Nephron progenitor cell (in vitro differentiated cells): ENCODE measurements at regions not wholly inside any gene's neighbourhood (a gene's known extent, or its start where the extent isn't known, plus 50 kb on each side); places are given as distances from the start of the nearest gene placed in this dataset.
"Not testable (repeated sequence)": the region's sequence is repeated elsewhere in the genome, so short reads cannot be mapped to it uniquely, and the experiment has no call there.

Experiments used
- DNase-seq: peaks from one replicate; pipeline ENCODE4 v3.0.0; 2021
- H3K27ac Mint-ChIP-seq: 2 replicates; pipeline ENCODE4 v1.8.0; 2021; ENCODE audit warnings: mild to moderate bottlenecking, moderate library complexity, mixed read lengths
- H3K27me3 Mint-ChIP-seq: 2 replicates; pipeline ENCODE4 v1.8.0; 2021; ENCODE audit warnings: mild to moderate bottlenecking, low read depth, mixed read lengths; ENCODE audit not compliant: poor library complexity
- H3K36me3 Mint-ChIP-seq: 2 replicates; pipeline ENCODE4 v1.8.0; 2021; ENCODE audit warnings: low read depth, mixed read lengths
- H3K4me1 Mint-ChIP-seq: 2 replicates; pipeline ENCODE4 v1.8.0; 2021; ENCODE audit warnings: mixed read lengths
- H3K4me3 Mint-ChIP-seq: 2 replicates; pipeline ENCODE4 v1.8.0; 2021; ENCODE audit warnings: mild to moderate bottlenecking, moderate library complexity, mixed read lengths
- H3K9me3 Mint-ChIP-seq: 2 replicates; pipeline ENCODE4 v1.8.0; 2021; ENCODE audit warnings: mild to moderate bottlenecking, moderate library complexity, mixed read lengths
- TF ChIP-seq, protein P1 (sequence below): fragments of 200-600 bp; sonication (generic); IDR thresholded peaks from 2 replicates; pipeline ENCODE4 v1.5.0; 2021; ENCODE audit warnings: antibody characterized with exemption

DNA sequence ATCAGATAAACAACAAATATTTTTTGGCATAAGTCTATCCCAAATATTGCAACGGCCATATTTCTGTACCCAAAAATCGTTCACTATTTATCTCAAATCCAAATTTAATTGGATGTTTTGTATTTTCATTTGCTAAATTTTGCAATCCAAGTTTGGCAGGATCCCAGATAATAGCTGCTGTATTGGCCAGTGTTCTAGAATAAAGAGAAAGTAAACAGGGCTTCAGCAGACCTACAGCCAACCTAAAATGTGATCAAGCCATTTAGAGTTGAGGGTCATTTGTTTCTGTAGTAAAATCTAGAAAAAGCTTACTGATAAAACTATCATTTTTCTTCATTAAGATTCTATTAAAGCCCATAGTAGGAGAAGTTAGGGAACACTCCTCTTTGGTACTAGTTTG lies 506.6 kb upstream of the PTBP2 start:
- peaks cover 10% of the 10 kb centered on the region for H3K9me3 Mint-ChIP-seq
- no peaks in the 10 kb centered on the region for H3K36me3 Mint-ChIP-seq
- H3K4me3 Mint-ChIP-seq: no peak overlapping the region
- H3K4me1 Mint-ChIP-seq: peaks cover 30% of the 10 kb centered on the region
- no peak for DNase-seq
- H3K27me3 Mint-ChIP-seq: no peaks in the 10 kb centered on the region
- no peak overlapping the region for H3K27ac Mint-ChIP-seq
- TF ChIP-seq, protein P1, sequence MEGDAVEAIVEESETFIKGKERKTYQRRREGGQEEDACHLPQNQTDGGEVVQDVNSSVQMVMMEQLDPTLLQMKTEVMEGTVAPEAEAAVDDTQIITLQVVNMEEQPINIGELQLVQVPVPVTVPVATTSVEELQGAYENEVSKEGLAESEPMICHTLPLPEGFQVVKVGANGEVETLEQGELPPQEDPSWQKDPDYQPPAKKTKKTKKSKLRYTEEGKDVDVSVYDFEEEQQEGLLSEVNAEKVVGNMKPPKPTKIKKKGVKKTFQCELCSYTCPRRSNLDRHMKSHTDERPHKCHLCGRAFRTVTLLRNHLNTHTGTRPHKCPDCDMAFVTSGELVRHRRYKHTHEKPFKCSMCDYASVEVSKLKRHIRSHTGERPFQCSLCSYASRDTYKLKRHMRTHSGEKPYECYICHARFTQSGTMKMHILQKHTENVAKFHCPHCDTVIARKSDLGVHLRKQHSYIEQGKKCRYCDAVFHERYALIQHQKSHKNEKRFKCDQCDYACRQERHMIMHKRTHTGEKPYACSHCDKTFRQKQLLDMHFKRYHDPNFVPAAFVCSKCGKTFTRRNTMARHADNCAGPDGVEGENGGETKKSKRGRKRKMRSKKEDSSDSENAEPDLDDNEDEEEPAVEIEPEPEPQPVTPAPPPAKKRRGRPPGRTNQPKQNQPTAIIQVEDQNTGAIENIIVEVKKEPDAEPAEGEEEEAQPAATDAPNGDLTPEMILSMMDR: no peak

DNA sequence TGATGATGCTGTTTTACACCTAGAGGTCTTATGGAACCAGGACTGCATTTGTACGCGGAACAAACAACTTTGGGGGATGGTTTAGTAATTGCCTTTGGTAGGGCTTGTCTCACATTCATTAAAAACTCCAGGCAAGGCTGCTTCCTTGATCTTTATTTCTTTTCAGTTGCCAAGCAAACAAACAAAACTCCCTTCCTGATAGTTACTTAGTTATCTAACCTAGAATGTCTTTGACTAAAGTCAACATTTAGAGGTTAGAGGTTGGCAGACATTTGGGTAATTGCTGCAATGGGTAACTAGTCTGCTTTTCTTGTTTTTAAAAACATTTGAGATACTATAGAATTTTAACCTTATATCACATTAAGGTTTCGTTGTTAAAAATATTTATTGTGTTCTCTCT lies 500.9 kb upstream of the PTBP2 start:
- Mint-ChIP-seq H3K4me3 (peak overlapping the region; percentile 3), H3K27ac (peak overlapping the region; percentile 90), H3K36me3 (peaks cover 9% of the 10 kb centered on the region), H3K9me3 (peaks cover 21% of the 10 kb centered on the region), H3K4me1 (peaks cover 32% of the 10 kb centered on the region), H3K27me3 (no peaks in the 10 kb centered on the region)
- no peak for DNase-seq
- TF ChIP-seq, protein P1: no peak

DNA sequence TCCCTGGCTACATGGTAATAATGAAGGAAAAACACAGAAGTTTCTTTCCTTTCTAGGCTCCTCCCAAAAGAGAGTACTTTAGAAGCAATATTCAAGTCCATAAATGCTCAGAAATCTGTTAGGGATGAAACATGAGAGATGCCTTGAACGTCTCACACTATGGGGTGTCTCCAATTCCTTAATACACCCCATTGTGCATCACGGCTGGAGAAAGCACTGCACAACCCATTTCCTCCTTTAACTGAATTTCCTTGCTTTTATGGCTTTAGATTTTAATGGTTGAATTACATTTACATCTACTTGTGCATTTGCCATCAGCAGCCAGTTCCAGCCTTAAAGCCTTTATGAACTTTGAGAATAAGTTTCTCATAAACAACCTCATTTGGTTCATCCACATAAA lies 498.9 kb upstream of the PTBP2 start:
- TF ChIP-seq, protein P1: no peak
- no peak for DNase-seq
- Mint-ChIP-seq H3K4me3 (no peak overlapping the region), H3K9me3 (peaks cover 14% of the 10 kb centered on the region), H3K27ac (no peak overlapping the region), H3K36me3 (peaks cover 9% of the 10 kb centered on the region), H3K4me1 (peaks cover 38% of the 10 kb centered on the region), H3K27me3 (no peaks in the 10 kb centered on the region)

DNA sequence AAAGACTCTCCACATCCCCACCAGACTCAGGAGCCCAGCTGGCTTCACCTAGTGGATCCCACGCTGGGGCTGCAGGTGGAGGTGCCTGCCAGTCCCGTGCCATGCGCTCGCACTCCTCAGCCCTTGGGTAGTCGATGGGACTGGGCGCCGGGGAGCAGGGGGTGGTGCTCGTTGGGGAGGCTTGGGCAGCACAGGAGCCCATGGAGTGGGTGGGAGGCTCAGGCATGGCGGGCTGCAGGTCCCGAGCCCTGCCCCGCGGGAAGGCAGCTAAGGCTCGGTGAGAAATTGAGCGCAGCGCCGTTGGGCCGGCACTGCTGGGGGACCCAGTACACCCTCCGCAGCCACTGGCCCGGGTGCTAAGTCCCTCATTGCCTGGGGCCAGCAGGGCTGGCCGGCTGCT lies 497.4 kb upstream of the PTBP2 start:
- not testable (repeated sequence) for H3K27ac Mint-ChIP-seq, DNase-seq, H3K36me3 Mint-ChIP-seq, H3K27me3 Mint-ChIP-seq, H3K4me3 Mint-ChIP-seq
- Mint-ChIP-seq H3K4me1 (peaks cover 36% of the 10 kb centered on the region), H3K9me3 (peaks cover 14% of the 10 kb centered on the region)

DNA sequence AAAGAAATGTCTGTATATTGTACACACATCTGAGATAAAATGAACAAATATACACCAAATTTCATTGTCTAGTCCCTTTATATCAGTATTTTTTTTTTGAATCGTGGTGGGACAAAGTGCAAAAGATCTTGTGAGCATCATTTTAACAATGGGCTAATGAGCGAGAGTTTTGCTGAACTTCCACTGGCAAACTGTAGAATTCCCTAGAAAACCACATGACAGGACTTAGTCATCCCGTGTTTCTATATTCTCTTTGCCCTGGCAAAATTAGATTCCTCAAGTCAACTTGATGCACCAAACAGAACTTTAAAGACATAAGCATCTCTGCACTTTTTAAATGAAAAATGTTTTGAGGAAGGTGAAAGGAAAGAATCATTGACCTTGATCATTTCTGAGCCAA lies 488.2 kb upstream of the PTBP2 start:
- Mint-ChIP-seq H3K27ac (no peak overlapping the region), H3K27me3 (no peaks in the 10 kb centered on the region), H3K36me3 (peaks cover 5% of the 10 kb centered on the region), H3K4me1 (peaks cover 19% of the 10 kb centered on the region), H3K9me3 (no peaks in the 10 kb centered on the region), H3K4me3 (no peak overlapping the region)
- no peak for DNase-seq
- TF ChIP-seq, protein P1: no peak

DNA sequence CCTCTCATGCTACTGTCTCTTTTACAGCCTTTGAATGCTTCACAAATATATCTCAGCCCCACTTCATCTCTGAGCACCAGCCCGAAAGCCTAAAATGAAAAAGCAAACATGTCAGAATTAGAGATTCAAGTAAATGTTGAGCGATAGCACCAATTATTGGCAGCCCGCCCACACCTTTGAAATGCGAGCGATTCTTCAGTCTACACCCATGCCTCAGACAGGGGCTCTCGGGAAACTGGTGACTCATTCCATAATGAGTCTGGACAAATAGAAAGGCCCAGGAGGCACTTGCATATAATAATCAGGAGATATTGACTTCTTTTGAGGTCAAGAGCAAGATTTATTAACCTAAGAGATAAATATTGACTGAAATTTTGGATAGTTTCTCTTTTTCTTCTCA lies 487.3 kb upstream of the PTBP2 start:
- H3K36me3 Mint-ChIP-seq: peaks cover 5% of the 10 kb centered on the region
- H3K4me1 Mint-ChIP-seq: peaks cover 19% of the 10 kb centered on the region
- H3K27ac Mint-ChIP-seq: no peak overlapping the region
- DNase-seq: no peak
- TF ChIP-seq, protein P1: no peak
- no peak overlapping the region for H3K4me3 Mint-ChIP-seq
- no peaks in the 10 kb centered on the region for H3K9me3 Mint-ChIP-seq
- H3K27me3 Mint-ChIP-seq: no peaks in the 10 kb centered on the region
